ENCODE measurements at regions not wholly inside any gene's neighbourhood (a gene's known extent, or its start where the extent isn't known, plus 50 kb on each side); places are given as distances from the start of the nearest gene placed in this dataset.
A peak's percentile ranks its signal among the peaks of the same experiment; 100 is the strongest.

DNA sequence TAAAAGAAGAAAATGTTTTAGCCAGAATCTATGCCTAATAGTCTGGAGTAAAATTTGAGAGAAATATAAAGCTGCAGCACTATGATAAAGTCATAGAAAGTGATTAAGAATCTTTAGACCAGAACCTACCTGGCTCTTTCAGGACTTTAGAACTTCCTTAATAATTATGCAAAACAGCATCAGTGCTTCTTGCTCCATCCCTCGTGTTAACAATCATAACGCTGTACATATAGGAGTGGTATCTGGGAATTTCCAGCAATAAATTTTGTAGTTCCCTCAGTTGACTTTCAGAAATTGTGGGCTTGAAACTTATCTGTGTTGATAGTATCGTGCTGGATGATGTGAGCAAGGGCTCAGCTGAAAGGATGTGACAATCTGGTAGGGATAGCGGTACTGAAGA, 102.1 kb upstream of the RASGEF1B start:
- Histone ChIP-seq H3K27ac (no peak overlapping the region), H3K4me3 (no peak overlapping the region), H3K36me3 (no peaks in the 10 kb centered on the region), H3K4me1 (peaks cover 0 to 17% (median 0%) of the 10 kb centered on the region in 3 donors), H3K27me3 (no peaks in the 10 kb centered on the region), H3K9me3 (no peaks in the 10 kb centered on the region)
- intact Hi-C loops (cut with DNase I), result no loop called here
- no peak for DNase-seq
- no peak for TF ChIP-seq CTCF (IDR thresholded peaks at IDR 0.05)
- no peak for TF ChIP-seq POLR2A (IDR thresholded peaks at IDR 0.05)
- 64 to 71% methylated on average over 4 of the region's 4 CpGs for WGBS, 2 donors

DNA sequence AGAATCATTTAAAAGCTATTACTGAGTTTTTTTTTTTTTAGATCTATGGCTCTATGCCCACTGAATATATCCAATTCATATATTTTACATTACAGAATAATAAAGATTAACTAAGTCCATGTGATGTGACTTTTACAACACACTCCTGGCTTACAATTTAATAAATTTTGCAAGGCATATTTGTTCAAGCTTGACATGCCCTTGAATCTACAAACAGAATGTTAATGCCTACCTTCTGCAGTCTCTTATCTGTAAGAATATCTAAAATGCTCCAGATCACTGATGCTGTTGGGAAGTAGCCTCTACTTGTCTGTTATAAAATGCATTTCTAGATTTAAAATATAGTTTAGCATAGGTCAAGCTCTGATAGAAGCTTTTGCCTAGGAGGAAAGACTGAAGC, 100.7 kb upstream of the RASGEF1B start:
- H3K9me3 ChIP-seq, result no peaks in the 10 kb centered on the region
- peaks cover 0 to 5% (median 0%) of the 10 kb centered on the region in 3 donors for H3K4me1 ChIP-seq
- H3K27me3 ChIP-seq, result no peaks in the 10 kb centered on the region
- intact Hi-C loops (cut with DNase I), result no loop called here
- no peaks in the 10 kb centered on the region for H3K36me3 ChIP-seq
- H3K4me3 ChIP-seq, result no peak overlapping the region
- no peak overlapping the region for H3K27ac ChIP-seq
- TF ChIP-seq POLR2A (IDR thresholded peaks at IDR 0.05) (no peak), CTCF (IDR thresholded peaks at IDR 0.05) (no peak)
- DNase-seq, result no peak

GRCh38 chr4:81571105-81571504, 99.4 kb upstream of the RASGEF1B start:
- TF ChIP-seq CTCF (IDR thresholded peaks at IDR 0.05) (no peak), POLR2A (IDR thresholded peaks at IDR 0.05) (no peak)
- no peak for DNase-seq
- Histone ChIP-seq H3K4me1 (peaks cover 0 to 1% (median 0%) of the 10 kb centered on the region in 3 donors), H3K4me3 (no peak overlapping the region), H3K27me3 (no peaks in the 10 kb centered on the region), H3K27ac (no peak overlapping the region), H3K9me3 (no peaks in the 10 kb centered on the region), H3K36me3 (no peaks in the 10 kb centered on the region)
- WGBS, 2 donors, result 38 to 50% methylated on average over 1 of the region's 1 CpG
- intact Hi-C loops (cut with DNase I), result no loop called here

- Histone ChIP-seq H3K36me3 (no peaks in the 10 kb centered on the region), H3K27me3 (no peaks in the 10 kb centered on the region), H3K9me3 (no peaks in the 10 kb centered on the region), H3K4me1 (peaks cover 0 to 14% (median 3%) of the 10 kb centered on the region in 3 donors), H3K27ac (peak overlapping the region; percentile 27 to 80 (median 58)), H3K4me3 (peak overlapping the region in 3 of 4 donors; percentile 0 to 39 (median 25))
- intact Hi-C loops (cut with DNase I), result no loop called here
- DNase-seq, result no peak
- 49 to 50% methylated on average over 5 of the region's 5 CpGs for WGBS, 2 donors
- TF ChIP-seq POLR2A (IDR thresholded peaks at IDR 0.05), result no peak
- TF ChIP-seq CTCF (IDR thresholded peaks at IDR 0.05), result no peak
Observed at GRCh38 chr4:81566161-81566591, 94.5 kb upstream of the RASGEF1B start.

GRCh38 chr4:81565142-81565870, 93.6 kb upstream of the RASGEF1B start:
- TF ChIP-seq CTCF (IDR thresholded peaks at IDR 0.05) (no peak), POLR2A (IDR thresholded peaks at IDR 0.05) (peak in 1 of 4 donors; percentile 34)

More at GRCh38 chr4:81565142-81565870, 93.6 kb upstream of the RASGEF1B start:
- no peak for DNase-seq
- no peaks in the 10 kb centered on the region for H3K9me3 ChIP-seq
- 15 to 20% methylated on average over 3 to 6 of the region's 6 CpGs for WGBS, 2 donors
- H3K27ac ChIP-seq, result peak overlapping the region in 3 of 4 donors; percentile 27 to 80 (median 72)
- peaks cover 0 to 14% (median 3%) of the 10 kb centered on the region in 3 donors for H3K4me1 ChIP-seq
- intact Hi-C loops (cut with DNase I), result no loop called here
- no peaks in the 10 kb centered on the region for H3K27me3 ChIP-seq
- peak overlapping the region in 3 of 4 donors; percentile 0 to 39 (median 25) for H3K4me3 ChIP-seq
- H3K36me3 ChIP-seq, result no peaks in the 10 kb centered on the region

Data from esophagus squamous epithelium (tissue), 5 donors.